HepG2 (cell line): ENCODE measurements at regions not wholly inside any gene's neighbourhood (a gene's known extent, or its start where the extent isn't known, plus 50 kb on each side); places are given as distances from the start of the nearest gene placed in this dataset.

Experiments
- ELF1 ChIP-seq: sonication (generic); formaldehyde crosslinking; IDR thresholded peaks from 2 replicates; pipeline ENCODE4 v1.4.0; 2020; ENCODE audit warnings: missing genetic modification reagents
- FLYWCH1 ChIP-seq: sonication (generic); formaldehyde crosslinking; IDR thresholded peaks from 2 replicates; pipeline ENCODE4 v1.8.1; 2023; ENCODE audit warnings: mild to moderate bottlenecking, missing genetic modification reagents
- GATA4 ChIP-seq: sonication (generic); IDR thresholded peaks from 2 replicates; pipeline ENCODE4 v1.6.1; 2016; ENCODE audit warnings: antibody characterized with exemption, low read depth, borderline replicate concordance
- HCFC1 ChIP-seq: fragments of 150-350 bp; IDR thresholded peaks from 2 replicates; pipeline ENCODE4 v1.6.1; 2014; ENCODE audit warnings: low read depth, low read length
- HOXA5 ChIP-seq: sonication (generic); formaldehyde crosslinking; IDR thresholded peaks from 2 replicates; pipeline ENCODE4 v1.4.0; 2020; ENCODE audit warnings: missing genetic modification reagents
- MED1 ChIP-seq: sonication (generic); formaldehyde crosslinking; IDR thresholded peaks from 2 replicates; pipeline ENCODE4 v1.4.0; 2020; ENCODE audit warnings: missing genetic modification reagents
- NFATC3 ChIP-seq: sonication (generic); formaldehyde crosslinking; IDR thresholded peaks from 2 replicates; pipeline ENCODE4 v1.5.1; 2020; ENCODE audit warnings: mild to moderate bottlenecking, missing genetic modification reagents
- POGZ ChIP-seq: sonication (generic); formaldehyde crosslinking; IDR thresholded peaks from 2 replicates; pipeline ENCODE4 v1.4.0; 2020; ENCODE audit warnings: mild to moderate bottlenecking, missing genetic modification reagents
- RAD21 ChIP-seq: fragments of 450-650 bp; formaldehyde crosslinking; IDR thresholded peaks from 2 replicates; pipeline ENCODE4 v1.5.0; 2020; ENCODE audit warnings: mild to moderate bottlenecking
- SCMH1 ChIP-seq: sonication (generic); formaldehyde crosslinking; IDR thresholded peaks from 2 replicates; pipeline ENCODE4 v1.9.0; 2021; ENCODE audit warnings: missing genetic modification reagents, mild to moderate bottlenecking, borderline replicate concordance
- SMC3 ChIP-seq: IDR thresholded peaks from 2 replicates; pipeline ENCODE4 v1.6.1; 2011; ENCODE audit warnings: low read length, improper control_type of control experiment
- STAG1 ChIP-seq: sonication (generic); formaldehyde crosslinking; IDR thresholded peaks from 2 replicates; pipeline ENCODE4 v1.4.0; 2020; ENCODE audit warnings: missing genetic modification reagents
- SUZ12 ChIP-seq: fragments of 150-350 bp; IDR thresholded peaks from 2 replicates; pipeline ENCODE4 v1.6.1; 2014; ENCODE audit warnings: low read depth, low read length
- TFAP4 ChIP-seq: sonication (generic); IDR thresholded peaks from 2 replicates; pipeline ENCODE4 v1.6.1; 2016; ENCODE audit warnings: low read depth, borderline replicate concordance
- THAP9 ChIP-seq: sonication (generic); formaldehyde crosslinking; IDR thresholded peaks from 2 replicates; pipeline ENCODE4; 2020; ENCODE audit warnings: missing genetic modification reagents, mild to moderate bottlenecking, borderline replicate concordance
- XRCC5 ChIP-seq: fragments of 200-400 bp; formaldehyde crosslinking; optimal IDR thresholded peaks from 2 replicates; pipeline ENCODE3; 2017; ENCODE audit warnings: mild to moderate bottlenecking, low read length
- YEATS2 ChIP-seq: sonication (generic); formaldehyde crosslinking; IDR thresholded peaks from 2 replicates; pipeline ENCODE4 v1.4.0; 2020; ENCODE audit warnings: missing genetic modification reagents, borderline replicate concordance
- ZBTB38 ChIP-seq: sonication (generic); formaldehyde crosslinking; IDR thresholded peaks from 2 replicates; pipeline ENCODE4 v1.5.1; 2020; ENCODE audit warnings: mild to moderate bottlenecking, missing genetic modification reagents
- ZMYM2 ChIP-seq: sonication (generic); formaldehyde crosslinking; IDR thresholded peaks from 2 replicates; pipeline ENCODE4 v1.8.0; 2022; ENCODE audit warnings: mild to moderate bottlenecking, missing genetic modification reagents
- ZNF136 ChIP-seq: sonication (generic); formaldehyde crosslinking; IDR thresholded peaks from 2 replicates; pipeline ENCODE4 v1.8.1; 2022; ENCODE audit warnings: low read depth, mild to moderate bottlenecking, moderate library complexity, missing genetic modification reagents
- ZNF607 ChIP-seq: sonication (generic); formaldehyde crosslinking; IDR thresholded peaks from 2 replicates; pipeline ENCODE4 v1.5.1; 2020; ENCODE audit warnings: missing genetic modification reagents, mild to moderate bottlenecking, borderline replicate concordance
- ZNF713 ChIP-seq: sonication (generic); formaldehyde crosslinking; IDR thresholded peaks from 2 replicates; pipeline ENCODE4 v1.4.0; 2020; ENCODE audit warnings: mild to moderate bottlenecking, missing genetic modification reagents
- TF ChIP-seq, protein P1 (sequence below): sonication (generic); formaldehyde crosslinking; conservative IDR thresholded peaks from 2 replicates; pipeline ENCODE4 v1.4.0; 2020; ENCODE audit warnings: missing genetic modification reagents

DNA sequence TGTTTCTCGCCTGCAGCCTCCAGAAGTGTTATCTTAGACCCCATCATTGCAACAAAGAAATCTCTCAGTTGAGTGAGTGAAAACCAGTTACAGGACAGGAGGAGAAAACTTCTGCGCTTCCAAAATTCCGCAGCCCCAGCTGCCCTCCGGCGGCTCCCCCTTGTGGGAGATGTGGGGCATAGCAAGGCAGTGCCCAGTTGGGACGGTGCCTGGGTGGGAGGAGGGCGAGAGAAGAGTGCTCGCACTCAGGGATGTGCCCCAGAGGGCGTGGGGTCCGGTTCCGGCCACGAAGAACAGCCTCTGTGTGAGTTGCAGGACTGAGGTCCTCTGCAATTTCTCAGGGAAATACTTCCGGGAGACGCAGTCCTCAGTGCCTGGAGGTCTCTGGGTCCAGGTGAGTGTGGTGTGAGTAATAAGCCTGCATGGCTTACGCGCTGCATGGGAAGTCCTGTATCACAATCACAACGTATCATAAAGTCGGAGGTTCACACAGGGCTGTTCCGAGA lies 87.0 kb upstream of the BLID start (continued):
- TF ChIP-seq POGZ (CRISPR knock-in tag) (no peak), SUZ12 (no peak), RAD21 (peak; percentile 82), ZNF607 (CRISPR knock-in tag) (no peak), STAG1 (CRISPR knock-in tag) (peak; percentile 87), ELF1 (CRISPR knock-in tag) (0 out of 2 replicates have a peak, but pooled peaks have one; percentile 32), ZBTB38 (CRISPR knock-in tag) (0 out of 2 replicates have a peak, but pooled peaks have one; percentile 29), ZNF136 (no peak), YEATS2 (CRISPR knock-in tag) (no peak), HOXA5 (CRISPR knock-in tag) (no peak), ZMYM2 (CRISPR knock-in tag) (no peak), ZNF713 (CRISPR knock-in tag) (no peak), HCFC1 (no peak), TFAP4 (peak; percentile 16; the same call in 1 of the 2 replicates), MED1 (CRISPR knock-in tag) (no peak), GATA4 (no peak), SMC3 (peak; percentile 80), XRCC5 (peak; percentile 62), FLYWCH1 (CRISPR knock-in tag) (no peak), SCMH1 (CRISPR knock-in tag) (no peak), NFATC3 (CRISPR knock-in tag) (no peak), THAP9 (CRISPR knock-in tag) (0 out of 2 replicates have a peak, but pooled peaks have one; percentile 28)
- TF ChIP-seq, protein P1, sequence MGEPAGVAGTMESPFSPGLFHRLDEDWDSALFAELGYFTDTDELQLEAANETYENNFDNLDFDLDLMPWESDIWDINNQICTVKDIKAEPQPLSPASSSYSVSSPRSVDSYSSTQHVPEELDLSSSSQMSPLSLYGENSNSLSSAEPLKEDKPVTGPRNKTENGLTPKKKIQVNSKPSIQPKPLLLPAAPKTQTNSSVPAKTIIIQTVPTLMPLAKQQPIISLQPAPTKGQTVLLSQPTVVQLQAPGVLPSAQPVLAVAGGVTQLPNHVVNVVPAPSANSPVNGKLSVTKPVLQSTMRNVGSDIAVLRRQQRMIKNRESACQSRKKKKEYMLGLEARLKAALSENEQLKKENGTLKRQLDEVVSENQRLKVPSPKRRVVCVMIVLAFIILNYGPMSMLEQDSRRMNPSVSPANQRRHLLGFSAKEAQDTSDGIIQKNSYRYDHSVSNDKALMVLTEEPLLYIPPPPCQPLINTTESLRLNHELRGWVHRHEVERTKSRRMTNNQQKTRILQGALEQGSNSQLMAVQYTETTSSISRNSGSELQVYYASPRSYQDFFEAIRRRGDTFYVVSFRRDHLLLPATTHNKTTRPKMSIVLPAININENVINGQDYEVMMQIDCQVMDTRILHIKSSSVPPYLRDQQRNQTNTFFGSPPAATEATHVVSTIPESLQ, result no peak
